Immature natural killer cell (primary cell): ENCODE measurements at regions not wholly inside any gene's neighbourhood (a gene's known extent, or its start where the extent isn't known, plus 50 kb on each side); places are given as distances from the start of the nearest gene placed in this dataset.

Experiments
- DNase-seq, 3 donors: peaks; one replicate each; pipeline ENCODE4 v3.0.0; 2022; ENCODE audit warnings: mixed read lengths in 1 of 3
- H3K27ac Mint-ChIP-seq, 6 donors: one replicate each; pipeline ENCODE4 v1.8.0; 2020; ENCODE audit warnings: mixed read lengths in 6 of 6, mild to moderate bottlenecking in 5 of 6, inconsistent platforms in 4 of 6, moderate library complexity in 3 of 6
- H3K27me3 Mint-ChIP-seq, 3 donors: one replicate each; pipeline ENCODE4 v1.8.0; 2020 to 2021; ENCODE audit warnings: low read depth in 3 of 3, mild to moderate bottlenecking in 3 of 3, mixed read lengths in 3 of 3, moderate library complexity in 3 of 3, inconsistent platforms in 1 of 3
- H3K36me3 Mint-ChIP-seq, 3 donors: one replicate each; pipeline ENCODE4 v1.8.0; 2020; ENCODE audit warnings: mixed read lengths in 3 of 3, inconsistent platforms in 2 of 3, mild to moderate bottlenecking in 2 of 3
- H3K4me1 Mint-ChIP-seq, 2 donors: one replicate each; pipeline ENCODE4 v1.8.0; 2020; ENCODE audit warnings: inconsistent platforms in 2 of 2, mild to moderate bottlenecking in 2 of 2, mixed read lengths in 2 of 2, moderate library complexity in 1 of 2
- H3K4me3 Mint-ChIP-seq, 5 donors: one replicate each; pipeline ENCODE4 v1.8.0; 2020; ENCODE audit warnings: mild to moderate bottlenecking in 5 of 5, mixed read lengths in 5 of 5, inconsistent platforms in 3 of 5, moderate library complexity in 3 of 5
- H3K9me3 Mint-ChIP-seq, 6 donors: one replicate each; pipeline ENCODE4 v1.8.0; 2020; ENCODE audit warnings: mild to moderate bottlenecking in 6 of 6, mixed read lengths in 6 of 6, inconsistent platforms in 4 of 6, moderate library complexity in 3 of 6

- Mint-ChIP-seq H3K9me3 (peaks cover 0 to 16% (median 3%) of the 10 kb centered on the region in 6 donors), H3K27ac (no peak overlapping the region), H3K4me1 (no peaks in the 10 kb centered on the region), H3K4me3 (no peak overlapping the region), H3K36me3 (no peaks in the 10 kb centered on the region), H3K27me3 (no peaks in the 10 kb centered on the region)
- no peak for DNase-seq
Observed at GRCh38 chr18:37778417-37779165, 213.0 kb upstream of the CELF4 start.

- H3K4me1 Mint-ChIP-seq = no peaks in the 10 kb centered on the region
- no peaks in the 10 kb centered on the region for H3K36me3 Mint-ChIP-seq
- H3K4me3 Mint-ChIP-seq = no peak overlapping the region
- peaks cover 0 to 6% (median 1%) of the 10 kb centered on the region in 3 donors for H3K27me3 Mint-ChIP-seq
- DNase-seq = no peak
- H3K27ac Mint-ChIP-seq = no peak overlapping the region
- H3K9me3 Mint-ChIP-seq = peaks cover 0 to 11% (median 4%) of the 10 kb centered on the region in 6 donors
Observed at GRCh38 chr18:37769826-37770225, 204.2 kb upstream of the CELF4 start.

GRCh38 chr18:37764541-37765288 is 199.1 kb upstream of the CELF4 start:
- Mint-ChIP-seq H3K36me3 (no peaks in the 10 kb centered on the region), H3K27me3 (peaks cover 0 to 2% (median 1%) of the 10 kb centered on the region in 3 donors), H3K4me3 (no peak overlapping the region), H3K9me3 (peaks cover 0 to 16% (median 5%) of the 10 kb centered on the region in 6 donors), H3K27ac (no peak overlapping the region), H3K4me1 (no peaks in the 10 kb centered on the region)
- DNase-seq = no peak

- no peaks in the 10 kb centered on the region for H3K4me1 Mint-ChIP-seq
- H3K27me3 Mint-ChIP-seq = peaks cover 0 to 2% (median 0%) of the 10 kb centered on the region in 3 donors
- H3K9me3 Mint-ChIP-seq = peaks cover 4 to 29% (median 7%) of the 10 kb centered on the region in 6 donors
- no peaks in the 10 kb centered on the region for H3K36me3 Mint-ChIP-seq
- H3K27ac Mint-ChIP-seq = no peak overlapping the region
- no peak overlapping the region for H3K4me3 Mint-ChIP-seq
- DNase-seq = no peak
Observed at GRCh38 chr18:37762076-37762621, 196.6 kb upstream of the CELF4 start.

- Mint-ChIP-seq H3K27me3 (peaks cover 0 to 4% (median 1%) of the 10 kb centered on the region in 3 donors), H3K27ac (no peak overlapping the region), H3K4me1 (no peaks in the 10 kb centered on the region), H3K9me3 (peaks cover 0 to 17% (median 6%) of the 10 kb centered on the region in 6 donors), H3K4me3 (no peak overlapping the region), H3K36me3 (no peaks in the 10 kb centered on the region)
- no peak for DNase-seq
Observed at GRCh38 chr18:37754141-37754540, 188.5 kb upstream of the CELF4 start.

GRCh38 chr18:37742436-37742835 is 176.8 kb upstream of the CELF4 start:
- Mint-ChIP-seq H3K27me3 (peaks cover 0 to 4% (median 2%) of the 10 kb centered on the region in 3 donors), H3K4me1 (no peaks in the 10 kb centered on the region), H3K27ac (no peak overlapping the region), H3K4me3 (no peak overlapping the region), H3K9me3 (peaks cover 0 to 13% (median 3%) of the 10 kb centered on the region in 6 donors), H3K36me3 (no peaks in the 10 kb centered on the region)
- DNase-seq = no peak

- DNase-seq = no peak
- H3K4me1 Mint-ChIP-seq = no peaks in the 10 kb centered on the region
- peaks cover 0 to 4% (median 2%) of the 10 kb centered on the region in 3 donors for H3K27me3 Mint-ChIP-seq
- no peaks in the 10 kb centered on the region for H3K36me3 Mint-ChIP-seq
- peaks cover 0 to 9% (median 6%) of the 10 kb centered on the region in 6 donors for H3K9me3 Mint-ChIP-seq
- no peak overlapping the region for H3K4me3 Mint-ChIP-seq
- H3K27ac Mint-ChIP-seq = no peak overlapping the region
Observed at GRCh38 chr18:37741032-37741623, 175.5 kb upstream of the CELF4 start.

- H3K27me3 Mint-ChIP-seq = peaks cover 0 to 2% (median 0%) of the 10 kb centered on the region in 3 donors
- H3K4me3 Mint-ChIP-seq = no peak overlapping the region
- DNase-seq = no peak
- H3K9me3 Mint-ChIP-seq = peaks cover 2 to 10% (median 5%) of the 10 kb centered on the region in 6 donors
- H3K4me1 Mint-ChIP-seq = no peaks in the 10 kb centered on the region
- H3K36me3 Mint-ChIP-seq = no peaks in the 10 kb centered on the region
- H3K27ac Mint-ChIP-seq = no peak overlapping the region
Observed at GRCh38 chr18:37734406-37734805, 168.8 kb upstream of the CELF4 start.

GRCh38 chr18:37729716-37730115 is 164.1 kb upstream of the CELF4 start:
- H3K36me3 Mint-ChIP-seq = no peaks in the 10 kb centered on the region
- no peak overlapping the region for H3K27ac Mint-ChIP-seq
- H3K27me3 Mint-ChIP-seq = no peaks in the 10 kb centered on the region
- no peak for DNase-seq
- no peak overlapping the region for H3K4me3 Mint-ChIP-seq
- peaks cover 0 to 17% (median 3%) of the 10 kb centered on the region in 6 donors for H3K9me3 Mint-ChIP-seq
- H3K4me1 Mint-ChIP-seq = no peaks in the 10 kb centered on the region

GRCh38 chr18:37724206-37724605 is 158.6 kb upstream of the CELF4 start:
- H3K27ac Mint-ChIP-seq = no peak overlapping the region
- H3K36me3 Mint-ChIP-seq = no peaks in the 10 kb centered on the region
- peaks cover 0 to 17% (median 6%) of the 10 kb centered on the region in 6 donors for H3K9me3 Mint-ChIP-seq
- no peaks in the 10 kb centered on the region for H3K4me1 Mint-ChIP-seq
- H3K4me3 Mint-ChIP-seq = no peak overlapping the region
- DNase-seq = no peak
- peaks cover 0 to 3% (median 0%) of the 10 kb centered on the region in 3 donors for H3K27me3 Mint-ChIP-seq

GRCh38 chr18:37721544-37722522 is 156.2 kb upstream of the CELF4 start:
- Mint-ChIP-seq H3K36me3 (no peaks in the 10 kb centered on the region), H3K4me3 (no peak overlapping the region), H3K27ac (no peak overlapping the region), H3K9me3 (peaks cover 0 to 12% (median 6%) of the 10 kb centered on the region in 6 donors), H3K27me3 (peaks cover 0 to 3% (median 0%) of the 10 kb centered on the region in 3 donors), H3K4me1 (no peaks in the 10 kb centered on the region)
- DNase-seq = no peak

- Mint-ChIP-seq H3K36me3 (no peaks in the 10 kb centered on the region), H3K4me1 (no peaks in the 10 kb centered on the region), H3K9me3 (peaks cover 0 to 12% (median 6%) of the 10 kb centered on the region in 6 donors), H3K27me3 (peaks cover 0 to 3% (median 0%) of the 10 kb centered on the region in 3 donors), H3K27ac (no peak overlapping the region), H3K4me3 (no peak overlapping the region)
- DNase-seq = no peak
Observed at GRCh38 chr18:37720663-37721062, 155.1 kb upstream of the CELF4 start.

GRCh38 chr18:37717656-37718055 is 152.1 kb upstream of the CELF4 start:
- DNase-seq = no peak
- no peak overlapping the region for H3K27ac Mint-ChIP-seq
- H3K36me3 Mint-ChIP-seq = no peaks in the 10 kb centered on the region
- no peaks in the 10 kb centered on the region for H3K4me1 Mint-ChIP-seq
- H3K27me3 Mint-ChIP-seq = peaks cover 0 to 3% (median 0%) of the 10 kb centered on the region in 3 donors
- peaks cover 0 to 10% (median 3%) of the 10 kb centered on the region in 6 donors for H3K9me3 Mint-ChIP-seq
- no peak overlapping the region for H3K4me3 Mint-ChIP-seq
